Breast epithelium (tissue), 4 donors: ENCODE measurements at regions not wholly inside any gene's neighbourhood (a gene's known extent, or its start where the extent isn't known, plus 50 kb on each side); places are given as distances from the start of the nearest gene placed in this dataset.

Experiments used
- DNase-seq, 2 donors: peaks; one replicate each; pipeline ENCODE4 v3.0.0-alpha.2; 2019; ENCODE audit warnings: low spot score in 2 of 2
- H3K27ac ChIP-seq, 2 donors: fragments of 200-600 bp; sonication (generic) in 1 of 2; one replicate each; pipeline ENCODE4 v1.5.1; 2016 to 2019; ENCODE audit warnings: mild to moderate bottlenecking in 1 of 2
- H3K27me3 ChIP-seq, 2 donors: fragments of 200-600 bp; sonication (generic) in 1 of 2; one replicate each; pipeline versions ENCODE4 v1.5.1 to v1.6.0; 2017 to 2019; ENCODE audit warnings: control low read depth in 1 of 2, mild to moderate bottlenecking in 1 of 2
- H3K36me3 ChIP-seq: fragments of 200-600 bp; one replicate; pipeline ENCODE4 v1.5.1; 2019
- H3K4me1 ChIP-seq, 2 donors: fragments of 200-600 bp; sonication (generic); one replicate each; pipeline ENCODE4 v1.5.1; 2016 to 2019; ENCODE audit warnings: control low read depth in 1 of 2
- H3K4me3 ChIP-seq, 3 donors: fragments of 200-600 bp; sonication (generic); 1 replicate in 2 of 3; 2 replicates in 1 of 3; pipeline ENCODE4 v1.5.1; 2016 to 2019; ENCODE audit warnings: mild to moderate bottlenecking in 3 of 3, moderate library complexity in 2 of 3
- H3K9me3 ChIP-seq, 2 donors: fragments of 200-600 bp; sonication (generic) in 1 of 2; one replicate each; pipeline ENCODE4 v1.5.1; 2016 to 2019; ENCODE audit warnings: control low read depth in 1 of 2
- POLR2A ChIP-seq: fragments of 450-650 bp; IDR thresholded peaks from one replicate; pipeline ENCODE4 v1.6.1; 2016; ENCODE audit warnings: antibody characterized with exemption, mild to moderate bottlenecking, moderate library complexity
- POLR2AphosphoS5 ChIP-seq, 3 donors: sonication (generic); formaldehyde crosslinking; IDR thresholded peaks; one replicate each; pipeline ENCODE4 v1.6.1; 2017; ENCODE audit warnings: antibody characterized with exemption in 3 of 3
- intact Hi-C: fragments of 100-400 bp; cut with DNase I; formaldehyde crosslinking; loops from one replicate; pipeline ENCODE4 v1.15.1; 2023; ENCODE audit warnings: low total_unique reads
- TF ChIP-seq, protein P1 (sequence below), 3 donors: fragments of 450-650 bp; IDR thresholded peaks; one replicate each; pipeline ENCODE4 v1.5.1; 2016 to 2017; ENCODE audit warnings: antibody characterized with exemption in 3 of 3, mild to moderate bottlenecking in 3 of 3, moderate library complexity in 3 of 3

DNA sequence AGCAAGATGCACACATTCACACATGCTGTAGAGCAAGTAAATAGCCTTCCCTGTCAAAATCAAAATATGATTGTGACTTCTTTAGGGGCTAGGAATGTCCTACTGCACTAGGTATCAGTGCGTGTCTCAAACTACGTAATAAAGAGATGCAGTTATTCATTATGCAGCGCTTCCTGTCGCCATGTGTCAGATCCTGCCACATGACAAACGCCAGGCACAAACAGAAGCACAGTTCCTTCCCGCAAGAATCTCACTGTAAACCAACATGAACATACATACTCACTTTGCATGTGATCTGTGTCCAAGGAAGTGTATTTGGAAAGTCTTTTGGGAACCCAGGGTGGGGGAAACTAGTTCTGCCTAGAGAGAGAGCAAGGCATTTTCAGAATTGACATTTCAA is 599.9 kb downstream of the RNF144A start:
- no peak overlapping the region for H3K4me3 ChIP-seq
- TF ChIP-seq, protein P1, sequence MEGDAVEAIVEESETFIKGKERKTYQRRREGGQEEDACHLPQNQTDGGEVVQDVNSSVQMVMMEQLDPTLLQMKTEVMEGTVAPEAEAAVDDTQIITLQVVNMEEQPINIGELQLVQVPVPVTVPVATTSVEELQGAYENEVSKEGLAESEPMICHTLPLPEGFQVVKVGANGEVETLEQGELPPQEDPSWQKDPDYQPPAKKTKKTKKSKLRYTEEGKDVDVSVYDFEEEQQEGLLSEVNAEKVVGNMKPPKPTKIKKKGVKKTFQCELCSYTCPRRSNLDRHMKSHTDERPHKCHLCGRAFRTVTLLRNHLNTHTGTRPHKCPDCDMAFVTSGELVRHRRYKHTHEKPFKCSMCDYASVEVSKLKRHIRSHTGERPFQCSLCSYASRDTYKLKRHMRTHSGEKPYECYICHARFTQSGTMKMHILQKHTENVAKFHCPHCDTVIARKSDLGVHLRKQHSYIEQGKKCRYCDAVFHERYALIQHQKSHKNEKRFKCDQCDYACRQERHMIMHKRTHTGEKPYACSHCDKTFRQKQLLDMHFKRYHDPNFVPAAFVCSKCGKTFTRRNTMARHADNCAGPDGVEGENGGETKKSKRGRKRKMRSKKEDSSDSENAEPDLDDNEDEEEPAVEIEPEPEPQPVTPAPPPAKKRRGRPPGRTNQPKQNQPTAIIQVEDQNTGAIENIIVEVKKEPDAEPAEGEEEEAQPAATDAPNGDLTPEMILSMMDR (IDR thresholded peaks at IDR 0.05): no peak
- TF ChIP-seq POLR2A (no peak), POLR2AphosphoS5 (IDR thresholded peaks at IDR 0.05) (no peak)
- intact Hi-C loops: no loop called here
- H3K4me1 ChIP-seq: no peaks in the 10 kb centered on the region
- H3K36me3 ChIP-seq: no peaks in the 10 kb centered on the region
- H3K27ac ChIP-seq: no peak overlapping the region
- no peak for DNase-seq
- no peaks in the 10 kb centered on the region for H3K9me3 ChIP-seq
- no peaks in the 10 kb centered on the region for H3K27me3 ChIP-seq

DNA sequence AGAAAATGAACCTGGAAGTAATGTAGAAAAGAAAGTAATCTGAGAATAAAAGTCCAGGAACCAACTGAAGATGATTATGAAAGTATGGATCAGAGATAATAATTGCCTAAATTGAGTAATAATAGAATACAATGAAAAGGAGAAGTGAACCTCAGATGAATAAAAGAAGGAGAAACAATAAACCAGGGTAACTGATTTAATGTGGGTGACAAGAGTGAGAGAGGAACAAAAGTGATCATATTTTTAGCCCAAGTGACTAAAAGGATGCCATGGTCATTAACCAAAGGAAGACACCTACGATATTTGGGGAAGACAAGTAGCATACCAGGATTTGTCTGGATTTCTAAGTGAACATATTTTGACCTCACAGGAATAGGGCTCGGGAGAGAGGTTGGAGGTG is 600.6 kb downstream of the RNF144A start:
- TF ChIP-seq, protein P1 (IDR thresholded peaks at IDR 0.05): no peak
- TF ChIP-seq POLR2AphosphoS5 (IDR thresholded peaks at IDR 0.05) (no peak), POLR2A (no peak)
- H3K4me3 ChIP-seq: no peak overlapping the region
- H3K9me3 ChIP-seq: no peaks in the 10 kb centered on the region
- no peaks in the 10 kb centered on the region for H3K27me3 ChIP-seq
- H3K4me1 ChIP-seq: no peaks in the 10 kb centered on the region
- intact Hi-C loops: no loop called here
- DNase-seq: no peak
- H3K27ac ChIP-seq: no peak overlapping the region
- no peaks in the 10 kb centered on the region for H3K36me3 ChIP-seq

DNA sequence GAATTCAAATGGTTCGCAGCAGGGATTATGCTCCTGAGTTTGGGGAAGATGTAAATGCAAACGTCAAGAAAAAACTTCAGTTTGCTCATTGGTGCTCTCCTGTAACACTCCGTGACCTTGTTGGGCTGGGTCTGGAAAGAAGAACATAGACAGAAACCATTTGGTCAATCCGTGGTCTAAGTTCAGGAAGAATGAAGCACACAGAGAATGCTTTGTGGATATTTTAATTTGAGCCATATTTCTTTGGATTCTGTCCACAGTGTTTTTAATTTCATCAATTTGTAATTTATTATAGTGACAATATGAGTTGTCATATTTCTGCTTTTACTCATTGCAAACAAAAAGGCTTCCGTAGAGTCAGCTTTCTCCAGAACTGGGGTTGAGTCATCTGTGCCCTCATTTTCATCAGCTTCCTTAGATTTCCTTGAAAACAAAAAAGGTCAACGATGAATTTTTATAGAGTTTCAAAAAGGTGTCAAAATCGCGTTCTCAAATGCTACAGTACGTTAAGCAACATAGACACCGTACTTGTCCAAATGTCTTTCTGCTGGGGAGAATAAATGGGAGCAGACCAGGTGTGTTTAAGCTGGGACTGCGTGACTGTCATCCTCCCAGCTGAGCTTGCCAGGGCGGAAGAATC is 606.4 kb downstream of the RNF144A start:
- intact Hi-C loops: no loop called here

DNA sequence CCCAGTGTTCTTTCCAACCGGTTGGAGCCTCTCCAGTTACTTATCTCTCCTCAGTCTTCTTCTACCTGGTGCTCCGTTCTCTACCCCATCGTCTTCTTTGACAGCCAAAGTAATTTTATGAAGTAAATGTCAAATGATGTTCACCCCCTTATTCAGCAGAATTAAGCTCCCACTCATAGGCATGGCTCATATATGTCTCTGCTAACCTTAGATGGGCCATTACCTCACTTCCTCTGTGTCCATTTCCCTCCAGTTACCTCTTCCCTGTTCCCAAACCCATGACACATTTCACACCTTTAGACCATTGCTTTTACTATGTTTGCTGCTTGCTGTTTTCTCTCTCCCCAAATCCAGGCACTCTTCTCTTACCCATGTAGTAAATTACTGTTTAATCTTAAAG is 607.0 kb downstream of the RNF144A start:
- TF ChIP-seq POLR2A: no peak
- TF ChIP-seq, protein P1 (IDR thresholded peaks at IDR 0.05): no peak
- TF ChIP-seq POLR2AphosphoS5 (IDR thresholded peaks at IDR 0.05): no peak
- no peak for DNase-seq
- no peak overlapping the region for H3K4me3 ChIP-seq

More for the DNA sequence above, 606.4 kb downstream of the RNF144A start:
- Histone ChIP-seq H3K27me3 (no peaks in the 10 kb centered on the region), H3K27ac (no peak overlapping the region), H3K4me3 (no peak overlapping the region), H3K36me3 (no peaks in the 10 kb centered on the region), H3K4me1 (no peaks in the 10 kb centered on the region), H3K9me3 (no peaks in the 10 kb centered on the region)
- TF ChIP-seq POLR2AphosphoS5 (IDR thresholded peaks at IDR 0.05) (no peak), POLR2A (no peak)
- TF ChIP-seq, protein P1 (IDR thresholded peaks at IDR 0.05): no peak
- no peak for DNase-seq

DNA sequence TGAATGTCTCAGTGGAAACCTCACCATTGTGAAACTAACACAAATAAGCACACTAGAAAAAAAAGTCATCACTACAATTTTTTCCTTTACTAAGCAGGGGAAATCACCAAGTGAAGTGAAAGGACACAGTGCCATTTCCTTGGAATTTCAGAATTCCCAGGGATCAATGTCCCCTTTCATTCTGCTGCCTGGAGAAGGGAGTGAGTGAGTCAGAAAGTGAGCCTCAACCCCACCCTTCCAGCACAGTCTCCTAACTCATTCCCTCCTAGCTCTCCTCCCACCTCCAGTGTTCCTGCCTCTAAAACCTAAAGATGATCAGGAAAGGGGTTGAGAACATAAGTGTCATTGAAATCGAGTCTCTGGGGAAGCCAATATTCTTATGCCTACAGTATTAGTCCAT is 608.5 kb downstream of the RNF144A start:
- DNase-seq: no peak
- Histone ChIP-seq H3K27ac (no peak overlapping the region), H3K9me3 (peaks cover 4 to 7% of the 10 kb centered on the region in 2 donors), H3K4me3 (no peak overlapping the region), H3K4me1 (no peaks in the 10 kb centered on the region), H3K36me3 (no peaks in the 10 kb centered on the region), H3K27me3 (no peaks in the 10 kb centered on the region)
- intact Hi-C loops: no loop called here
- TF ChIP-seq POLR2AphosphoS5 (IDR thresholded peaks at IDR 0.05) (no peak), POLR2A (no peak)
- TF ChIP-seq, protein P1 (IDR thresholded peaks at IDR 0.05): no peak

More for the DNA sequence above, 607.0 kb downstream of the RNF144A start:
- intact Hi-C loops: no loop called here
- no peaks in the 10 kb centered on the region for H3K36me3 ChIP-seq
- H3K27ac ChIP-seq: no peak overlapping the region
- H3K9me3 ChIP-seq: no peaks in the 10 kb centered on the region
- H3K4me1 ChIP-seq: no peaks in the 10 kb centered on the region
- H3K27me3 ChIP-seq: no peaks in the 10 kb centered on the region
